Lower lobe of right lung (tissue), 2 donors: ENCODE measurements at regions not wholly inside any gene's neighbourhood (a gene's known extent, or its start where the extent isn't known, plus 50 kb on each side); places are given as distances from the start of the nearest gene placed in this dataset.

Experiments used
- ATAC-seq, 2 donors: fragments of 200-7000 bp; cut with Tn5 transposase; one replicate each; pipeline ENCODE4 v1.9.1; 2020 to 2022; ENCODE audit warnings: mild to moderate bottlenecking in 2 of 2, moderate library complexity in 2 of 2
- DNase-seq: peaks from one replicate; pipeline ENCODE4 v3.0.0-alpha.2; 2020
- H3K27ac ChIP-seq: fragments of 200-600 bp; one replicate; pipeline ENCODE4 v1.8.0; 2022
- H3K27me3 ChIP-seq: fragments of 200-600 bp; one replicate; pipeline ENCODE4 v1.8.0; 2022; ENCODE audit warnings: low read depth
- H3K36me3 ChIP-seq: fragments of 200-600 bp; one replicate; pipeline ENCODE4 v1.8.0; 2022; ENCODE audit warnings: mild to moderate bottlenecking
- H3K4me1 ChIP-seq: fragments of 200-600 bp; one replicate; pipeline ENCODE4 v1.8.0; 2022
- H3K4me3 ChIP-seq: fragments of 200-600 bp; one replicate; pipeline ENCODE4 v1.8.0; 2022; ENCODE audit warnings: mild to moderate bottlenecking
- H3K9me3 ChIP-seq: fragments of 200-600 bp; one replicate; pipeline ENCODE4 v1.8.0; 2022
- intact Hi-C: fragments of 100-400 bp; cut with DNase I; formaldehyde crosslinking; loops from one replicate; pipeline ENCODE4 v1.11.0; 2022
- TF ChIP-seq, protein P1 (sequence below): fragments of 200-600 bp; IDR thresholded peaks from one replicate; pipeline ENCODE4 v1.8.0; 2022; ENCODE audit warnings: antibody characterized with exemption, mild to moderate bottlenecking
- donor health status: DM: no; HTN: yes; CAD: no; lungs with severe emphysema.

- H3K27me3 ChIP-seq = no peaks in the 10 kb centered on the region
- DNase-seq (no peak), ATAC-seq (no peak)
- no peak overlapping the region for H3K4me3 ChIP-seq
- peaks cover 12% of the 10 kb centered on the region for H3K9me3 ChIP-seq
- no peak overlapping the region for H3K27ac ChIP-seq
- no peaks in the 10 kb centered on the region for H3K36me3 ChIP-seq
- intact Hi-C loops = no loop called here
- no peaks in the 10 kb centered on the region for H3K4me1 ChIP-seq
- TF ChIP-seq, protein P1, sequence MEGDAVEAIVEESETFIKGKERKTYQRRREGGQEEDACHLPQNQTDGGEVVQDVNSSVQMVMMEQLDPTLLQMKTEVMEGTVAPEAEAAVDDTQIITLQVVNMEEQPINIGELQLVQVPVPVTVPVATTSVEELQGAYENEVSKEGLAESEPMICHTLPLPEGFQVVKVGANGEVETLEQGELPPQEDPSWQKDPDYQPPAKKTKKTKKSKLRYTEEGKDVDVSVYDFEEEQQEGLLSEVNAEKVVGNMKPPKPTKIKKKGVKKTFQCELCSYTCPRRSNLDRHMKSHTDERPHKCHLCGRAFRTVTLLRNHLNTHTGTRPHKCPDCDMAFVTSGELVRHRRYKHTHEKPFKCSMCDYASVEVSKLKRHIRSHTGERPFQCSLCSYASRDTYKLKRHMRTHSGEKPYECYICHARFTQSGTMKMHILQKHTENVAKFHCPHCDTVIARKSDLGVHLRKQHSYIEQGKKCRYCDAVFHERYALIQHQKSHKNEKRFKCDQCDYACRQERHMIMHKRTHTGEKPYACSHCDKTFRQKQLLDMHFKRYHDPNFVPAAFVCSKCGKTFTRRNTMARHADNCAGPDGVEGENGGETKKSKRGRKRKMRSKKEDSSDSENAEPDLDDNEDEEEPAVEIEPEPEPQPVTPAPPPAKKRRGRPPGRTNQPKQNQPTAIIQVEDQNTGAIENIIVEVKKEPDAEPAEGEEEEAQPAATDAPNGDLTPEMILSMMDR = no peak
Measured at GRCh38 chr9:12903316-12903715, 128.5 kb downstream of the LURAP1L start.

GRCh38 chr9:12904261-12905000, 129.6 kb downstream of the LURAP1L start:
- intact Hi-C loops = no loop called here
- TF ChIP-seq, protein P1 = no peak

GRCh38 chr9:12906646-12907045, 131.8 kb downstream of the LURAP1L start:
- no peaks in the 10 kb centered on the region for H3K36me3 ChIP-seq
- no peak overlapping the region for H3K4me3 ChIP-seq
- ATAC-seq (no peak), DNase-seq (no peak)
- no peaks in the 10 kb centered on the region for H3K4me1 ChIP-seq
- TF ChIP-seq, protein P1 = no peak
- intact Hi-C loops = no loop called here
- no peak overlapping the region for H3K27ac ChIP-seq
- H3K9me3 ChIP-seq = no peaks in the 10 kb centered on the region
- H3K27me3 ChIP-seq = no peaks in the 10 kb centered on the region

More at GRCh38 chr9:12904261-12905000, 129.6 kb downstream of the LURAP1L start:
- no peak for ATAC-seq
- H3K36me3 ChIP-seq = no peaks in the 10 kb centered on the region
- no peaks in the 10 kb centered on the region for H3K4me1 ChIP-seq
- peaks cover 4% of the 10 kb centered on the region for H3K9me3 ChIP-seq
- H3K4me3 ChIP-seq = no peak overlapping the region
- H3K27ac ChIP-seq = no peak overlapping the region
- no peak for DNase-seq
- H3K27me3 ChIP-seq = no peaks in the 10 kb centered on the region

GRCh38 chr9:12908895-12909294, 134.1 kb downstream of the LURAP1L start:
- intact Hi-C loops = no loop called here
- TF ChIP-seq, protein P1 = no peak
- H3K4me3 ChIP-seq = no peak overlapping the region
- H3K9me3 ChIP-seq = no peaks in the 10 kb centered on the region
- ATAC-seq = no peak
- no peaks in the 10 kb centered on the region for H3K4me1 ChIP-seq
- no peaks in the 10 kb centered on the region for H3K36me3 ChIP-seq
- no peak for DNase-seq
- no peak overlapping the region for H3K27ac ChIP-seq
- H3K27me3 ChIP-seq = no peaks in the 10 kb centered on the region

DNA sequence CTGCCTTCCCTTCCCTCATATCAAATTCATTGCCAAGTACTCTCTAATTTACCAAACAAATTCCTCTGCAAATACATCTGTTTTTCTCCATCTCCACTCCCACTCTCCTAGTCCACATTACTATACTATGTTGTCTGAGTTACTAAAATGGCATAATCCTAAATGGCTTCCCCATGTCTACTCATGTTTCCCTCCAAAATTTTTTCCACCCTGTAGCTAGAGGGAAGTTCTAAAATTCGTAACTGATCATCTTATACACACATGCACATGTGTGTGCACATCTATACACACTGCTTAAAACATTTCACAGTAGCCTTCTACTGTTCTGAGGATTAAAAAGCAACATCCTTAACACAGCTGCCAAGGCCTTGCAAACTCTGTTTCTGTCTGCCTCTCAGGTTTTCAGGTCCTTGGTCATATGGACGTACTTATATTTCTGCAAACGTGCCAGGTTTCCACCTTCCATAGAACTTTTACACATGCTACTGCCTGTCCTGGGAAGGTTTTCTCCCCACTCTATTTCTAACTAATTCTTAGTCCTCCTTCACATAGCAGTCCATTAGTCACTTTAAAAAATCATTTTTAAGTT, 140.6 kb downstream of the LURAP1L start:
- no peak overlapping the region for H3K4me3 ChIP-seq
- TF ChIP-seq, protein P1 = no peak
- intact Hi-C loops = no loop called here
- DNase-seq (no peak), ATAC-seq (no peak)
- no peak overlapping the region for H3K27ac ChIP-seq
- H3K4me1 ChIP-seq = no peaks in the 10 kb centered on the region
- H3K9me3 ChIP-seq = no peaks in the 10 kb centered on the region
- no peaks in the 10 kb centered on the region for H3K36me3 ChIP-seq
- no peaks in the 10 kb centered on the region for H3K27me3 ChIP-seq
